ENCODE measurements at regions not wholly inside any gene's neighbourhood (a gene's known extent, or its start where the extent isn't known, plus 50 kb on each side); places are given as distances from the start of the nearest gene placed in this dataset.
"Not testable (repeated sequence)": the region's sequence is repeated elsewhere in the genome, so short reads cannot be mapped to it uniquely, and the experiment has no call there.

DNA sequence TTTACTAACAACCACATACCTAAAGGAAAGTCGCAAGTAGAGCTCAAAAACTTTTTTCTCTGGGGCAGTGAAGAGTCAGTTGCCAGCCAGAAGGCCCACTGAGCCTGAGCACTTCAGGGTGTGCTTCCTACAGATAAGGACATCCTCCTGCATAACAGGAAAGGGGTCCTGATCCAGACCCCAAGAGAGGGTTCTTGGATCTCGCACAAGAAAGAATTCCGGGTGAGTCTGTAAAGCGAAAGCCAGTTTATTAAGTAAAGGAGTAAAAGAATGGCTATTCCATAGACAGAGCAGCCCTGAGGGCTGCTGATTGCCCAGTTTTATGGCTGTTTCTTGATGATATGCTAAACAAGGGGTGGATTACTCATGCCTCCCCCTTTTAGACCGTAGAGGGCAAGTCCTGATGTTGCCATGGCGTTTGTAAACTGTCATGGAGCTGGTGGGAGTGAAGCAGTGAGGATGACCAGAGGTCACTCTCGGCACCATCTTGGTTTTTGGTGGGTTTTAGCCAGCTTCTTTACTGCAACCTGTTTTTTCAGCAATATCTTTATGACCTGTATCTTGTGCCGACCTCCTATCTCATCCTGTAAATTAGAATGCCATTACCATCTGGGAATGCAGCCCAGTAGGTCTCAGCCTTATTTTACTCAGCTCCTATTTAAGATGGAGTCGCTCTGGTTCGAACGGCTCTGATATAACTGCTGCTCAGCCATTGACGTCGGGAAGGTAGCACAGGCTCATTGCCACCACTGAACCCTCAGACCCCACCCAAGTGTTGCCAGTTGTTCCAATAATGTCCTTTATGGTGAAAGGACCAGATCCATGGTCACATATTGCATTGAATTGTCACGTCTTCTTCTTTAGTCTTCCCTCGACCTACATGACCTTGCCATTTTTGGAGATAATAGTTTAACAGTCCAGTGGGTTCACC, 96.6 kb upstream of the ERRFI1 start:
- H3K9me3 ChIP-seq, result peaks cover 27% of the 10 kb centered on the region
- no peak for TF ChIP-seq Cebpa-rat (IDR thresholded peaks at IDR 0.05)
- H3K4me2 ChIP-seq, result no peak overlapping the region
- H4K20me1 ChIP-seq, result no peaks in the 10 kb centered on the region
- H3K4me3 ChIP-seq, result no peak overlapping the region
- H3K36me3 ChIP-seq, result no peaks in the 10 kb centered on the region
- H3K9ac ChIP-seq, result no peak overlapping the region
- peaks cover 12% of the 10 kb centered on the region for H3K4me1 ChIP-seq
- no peak overlapping the region for H3K27ac ChIP-seq
- H3K27me3 ChIP-seq, result no peaks in the 10 kb centered on the region

DNA sequence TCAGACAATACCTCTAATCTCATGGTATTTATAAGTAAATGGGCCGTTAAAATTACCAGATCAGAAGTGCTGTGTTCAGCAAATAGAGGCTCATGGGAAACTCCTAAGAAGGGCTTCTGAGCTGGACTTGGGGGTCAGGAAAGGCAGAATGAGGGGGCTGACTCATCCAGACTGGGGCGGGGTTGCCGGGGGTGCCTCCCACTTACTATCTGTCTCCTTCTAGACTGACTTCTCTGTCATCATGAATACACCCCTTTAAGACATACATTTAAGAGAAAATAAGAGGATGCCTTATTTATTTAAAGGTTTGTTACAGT, 96.0 kb upstream of the ERRFI1 start:
- no peaks in the 10 kb centered on the region for H4K20me1 ChIP-seq
- H3K9ac ChIP-seq, result no peak overlapping the region
- no peak overlapping the region for H3K4me3 ChIP-seq
- H3K27me3 ChIP-seq, result no peaks in the 10 kb centered on the region
- H3K9me3 ChIP-seq, result peaks cover 27% of the 10 kb centered on the region
- H3K27ac ChIP-seq, result no peak overlapping the region
- no peaks in the 10 kb centered on the region for H3K36me3 ChIP-seq
- TF ChIP-seq Cebpa-rat (IDR thresholded peaks at IDR 0.05), result no peak
- H3K4me2 ChIP-seq, result no peak overlapping the region
- peaks cover 18% of the 10 kb centered on the region for H3K4me1 ChIP-seq

DNA sequence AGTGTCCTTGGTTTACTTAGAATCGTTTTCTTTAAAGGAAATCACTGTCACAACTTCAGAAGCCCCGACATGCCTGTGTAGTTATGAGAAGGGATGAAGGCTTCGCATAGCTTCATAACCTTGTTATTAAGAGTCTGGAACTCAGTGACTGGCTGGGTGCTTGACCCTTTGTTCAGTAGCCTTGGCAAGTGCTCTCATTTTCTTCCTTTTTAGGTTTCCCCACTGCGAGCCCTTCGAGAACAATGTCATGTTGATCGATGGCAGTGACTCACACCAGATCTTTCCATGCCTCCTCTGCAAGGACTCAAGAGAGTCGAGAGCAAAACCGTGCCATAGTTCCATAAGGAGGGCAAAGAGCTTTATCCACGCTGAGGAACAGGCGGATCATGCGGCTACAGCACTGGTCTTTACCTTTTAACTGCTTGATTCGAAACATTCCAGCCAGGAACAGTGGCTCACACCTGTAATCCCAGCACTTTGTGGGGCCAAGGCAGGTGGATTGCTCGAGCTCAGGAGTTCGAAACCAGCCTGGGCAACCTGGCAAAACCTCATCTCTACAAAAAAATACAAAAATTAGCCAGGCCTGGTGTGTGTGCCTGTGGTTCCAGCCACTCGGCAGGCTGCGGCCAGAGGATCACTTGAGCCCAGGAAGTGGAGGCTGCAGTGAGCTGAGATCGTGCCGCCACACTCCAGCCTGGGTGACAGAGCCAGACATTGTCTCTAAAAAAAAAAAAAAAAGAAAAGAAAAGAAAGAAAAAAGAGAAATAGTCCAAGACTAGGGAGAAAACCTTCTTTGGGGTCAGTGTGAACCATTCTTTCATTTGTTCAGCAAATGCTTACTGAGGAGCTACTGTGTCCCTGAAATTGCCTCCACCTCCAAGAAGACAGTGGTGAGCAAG, 95.4 kb upstream of the ERRFI1 start:
- H3K4me1 ChIP-seq, result peaks cover 24% of the 10 kb centered on the region
- H4K20me1 ChIP-seq, result no peaks in the 10 kb centered on the region
- peaks cover 24% of the 10 kb centered on the region for H3K9me3 ChIP-seq
- H3K9ac ChIP-seq, result no peak overlapping the region
- TF ChIP-seq Cebpa-rat (IDR thresholded peaks at IDR 0.05), result no peak
- no peaks in the 10 kb centered on the region for H3K27me3 ChIP-seq
- no peak overlapping the region for H3K4me3 ChIP-seq
- H3K36me3 ChIP-seq, result no peaks in the 10 kb centered on the region
- H3K4me2 ChIP-seq, result no peak overlapping the region
- no peak overlapping the region for H3K27ac ChIP-seq

DNA sequence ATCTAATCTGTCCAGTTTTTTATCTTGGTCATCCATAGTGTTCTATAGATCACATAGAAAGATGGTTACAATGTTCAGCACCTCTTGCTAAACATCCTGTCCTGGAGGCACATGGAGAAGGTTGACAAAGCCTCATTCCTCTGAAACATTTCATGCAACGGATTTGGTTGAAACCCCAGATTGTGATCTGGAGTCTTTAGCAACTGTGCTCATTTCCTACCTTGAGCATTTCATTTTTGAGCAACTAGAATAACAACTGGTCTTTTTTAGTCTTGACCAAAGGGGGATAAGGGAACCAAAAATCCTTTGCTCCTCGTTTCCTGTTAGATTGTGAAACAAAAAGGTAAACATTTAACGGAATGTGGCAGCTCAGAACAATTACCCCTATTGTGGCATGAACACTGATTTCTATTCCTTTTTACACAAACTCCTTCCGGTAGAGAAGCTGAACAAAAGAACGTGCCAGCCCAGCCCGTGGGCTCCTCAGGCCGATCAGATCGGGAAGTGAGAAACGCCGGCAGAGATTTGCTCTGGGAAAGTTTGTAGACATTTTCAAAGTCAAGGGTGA, 94.7 kb upstream of the ERRFI1 start:
- TF ChIP-seq Cebpa-rat (IDR thresholded peaks at IDR 0.05), result no peak
- Histone ChIP-seq H3K36me3 (no peaks in the 10 kb centered on the region), H3K9me3 (peaks cover 18% of the 10 kb centered on the region), H3K27ac (no peak overlapping the region), H3K4me1 (peaks cover 29% of the 10 kb centered on the region), H4K20me1 (no peaks in the 10 kb centered on the region), H3K9ac (no peak overlapping the region), H3K4me2 (0 out of 2 replicates have a peak overlapping the region, but pooled peaks have one; percentile 6), H3K27me3 (no peaks in the 10 kb centered on the region), H3K4me3 (no peak overlapping the region)

DNA sequence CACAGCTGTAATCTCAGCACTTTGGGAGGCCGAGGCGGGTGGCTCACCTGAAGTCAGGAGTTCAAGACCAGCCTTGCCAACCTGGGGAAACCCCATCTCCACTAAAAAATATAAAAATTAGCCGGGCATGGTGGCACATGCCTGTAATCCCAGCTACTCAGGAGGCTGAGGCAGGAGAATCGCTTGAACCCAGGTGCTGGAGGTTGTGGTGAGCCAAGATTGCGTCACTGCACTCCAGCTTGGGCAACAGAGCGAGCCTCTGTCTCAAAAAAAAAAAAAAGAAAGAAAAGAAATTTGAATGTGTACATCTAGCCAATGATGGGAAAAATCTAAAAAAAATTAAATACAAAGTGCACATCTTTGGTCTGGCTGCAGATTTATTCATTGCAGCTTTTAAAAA, 92.6 kb upstream of the ERRFI1 start:
- H3K9me3 ChIP-seq, H4K20me1 ChIP-seq, H3K27ac ChIP-seq, H3K27me3 ChIP-seq, H3K4me3 ChIP-seq, H3K9ac ChIP-seq, H3K36me3 ChIP-seq: not testable (repeated sequence)
- Histone ChIP-seq H3K4me1 (peaks cover 29% of the 10 kb centered on the region), H3K4me2 (peak overlapping the region; percentile 70)
- TF ChIP-seq Cebpa-rat (IDR thresholded peaks at IDR 0.05), result peak; percentile 68

DNA sequence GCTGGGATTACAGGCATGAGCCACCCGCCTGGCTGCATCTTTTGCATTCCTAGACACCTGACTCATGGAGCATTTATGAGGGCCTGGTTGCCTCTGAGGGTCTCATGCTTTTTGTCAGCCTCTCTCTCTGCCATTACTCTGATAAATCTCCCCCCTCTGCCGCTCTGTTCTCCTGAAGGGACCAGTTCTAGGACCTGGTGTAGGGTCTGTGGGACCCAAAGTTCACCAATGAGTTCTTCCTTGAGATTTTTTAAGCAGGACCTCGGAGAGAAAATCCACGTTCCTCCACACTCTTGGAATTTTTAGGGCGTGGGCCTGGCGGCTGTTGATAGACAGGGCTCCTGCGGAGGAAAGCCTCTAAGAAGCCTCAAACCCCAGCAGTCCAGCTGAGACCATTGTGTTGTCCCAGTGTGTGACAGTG, 91.9 kb upstream of the ERRFI1 start:
- Histone ChIP-seq H4K20me1 (no peaks in the 10 kb centered on the region), H3K27ac (no peak overlapping the region), H3K4me2 (peak overlapping the region; percentile 70), H3K4me1 (peaks cover 29% of the 10 kb centered on the region), H3K27me3 (no peaks in the 10 kb centered on the region), H3K9me3 (no peaks in the 10 kb centered on the region), H3K36me3 (no peaks in the 10 kb centered on the region), H3K9ac (no peak overlapping the region), H3K4me3 (no peak overlapping the region)
- TF ChIP-seq Cebpa-rat (IDR thresholded peaks at IDR 0.05), result no peak

DNA sequence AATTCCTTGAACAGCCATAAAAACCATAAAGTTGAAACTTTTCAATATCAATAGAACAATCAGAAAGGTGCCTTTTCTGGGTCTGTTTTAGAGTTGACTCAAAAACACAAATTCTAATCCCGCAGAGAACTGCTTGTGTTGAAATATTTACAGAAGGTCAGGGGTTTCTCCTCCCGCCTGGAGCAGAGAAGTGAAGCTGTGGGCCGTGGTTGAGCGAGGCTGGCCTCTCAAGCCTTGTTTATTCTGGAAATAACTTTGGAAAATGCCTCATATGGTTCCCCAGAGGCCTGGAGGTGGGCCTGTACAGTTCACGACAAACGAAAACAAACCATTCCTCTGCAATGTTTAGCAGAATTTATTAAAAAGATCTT, 90.8 kb upstream of the ERRFI1 start:
- no peaks in the 10 kb centered on the region for H3K9me3 ChIP-seq
- H3K27me3 ChIP-seq, result no peaks in the 10 kb centered on the region
- peak overlapping the region; percentile 70 for H3K4me2 ChIP-seq
- no peak for TF ChIP-seq Cebpa-rat (IDR thresholded peaks at IDR 0.05)
- no peak overlapping the region; the same call in 1 of the 2 replicates for H3K4me3 ChIP-seq
- peak overlapping the region; percentile 22; the same call in 1 of the 2 replicates for H3K27ac ChIP-seq
- peaks cover 29% of the 10 kb centered on the region for H3K4me1 ChIP-seq
- H3K9ac ChIP-seq, result no peak overlapping the region
- no peaks in the 10 kb centered on the region for H4K20me1 ChIP-seq
- H3K36me3 ChIP-seq, result no peaks in the 10 kb centered on the region

DNA sequence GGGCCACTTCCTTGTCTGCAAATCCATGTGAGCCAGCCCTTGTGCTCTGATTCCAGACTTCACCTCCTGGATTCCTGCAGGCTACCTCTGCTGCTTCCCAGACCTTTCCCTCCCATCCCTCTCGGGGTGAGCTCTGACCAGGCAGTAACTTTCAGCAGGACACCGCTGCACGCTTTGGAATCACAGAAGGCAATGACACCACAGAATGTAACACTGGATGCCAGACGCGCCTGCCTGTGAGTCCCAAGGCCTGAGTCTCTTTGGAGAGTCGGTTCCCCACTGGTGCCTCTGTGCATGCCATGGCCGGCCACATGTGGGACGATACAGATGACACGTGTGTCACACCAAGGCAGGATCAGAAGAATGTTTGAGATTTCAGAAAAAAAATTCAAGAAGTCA, 89.7 kb upstream of the ERRFI1 start:
- Histone ChIP-seq H3K36me3 (no peaks in the 10 kb centered on the region), H3K9me3 (no peaks in the 10 kb centered on the region), H3K27me3 (no peaks in the 10 kb centered on the region), H3K9ac (no peak overlapping the region), H3K4me1 (peaks cover 29% of the 10 kb centered on the region), H3K27ac (no peak overlapping the region), H3K4me2 (no peak overlapping the region), H4K20me1 (no peaks in the 10 kb centered on the region), H3K4me3 (no peak overlapping the region)
- TF ChIP-seq Cebpa-rat (IDR thresholded peaks at IDR 0.05), result no peak

DNA sequence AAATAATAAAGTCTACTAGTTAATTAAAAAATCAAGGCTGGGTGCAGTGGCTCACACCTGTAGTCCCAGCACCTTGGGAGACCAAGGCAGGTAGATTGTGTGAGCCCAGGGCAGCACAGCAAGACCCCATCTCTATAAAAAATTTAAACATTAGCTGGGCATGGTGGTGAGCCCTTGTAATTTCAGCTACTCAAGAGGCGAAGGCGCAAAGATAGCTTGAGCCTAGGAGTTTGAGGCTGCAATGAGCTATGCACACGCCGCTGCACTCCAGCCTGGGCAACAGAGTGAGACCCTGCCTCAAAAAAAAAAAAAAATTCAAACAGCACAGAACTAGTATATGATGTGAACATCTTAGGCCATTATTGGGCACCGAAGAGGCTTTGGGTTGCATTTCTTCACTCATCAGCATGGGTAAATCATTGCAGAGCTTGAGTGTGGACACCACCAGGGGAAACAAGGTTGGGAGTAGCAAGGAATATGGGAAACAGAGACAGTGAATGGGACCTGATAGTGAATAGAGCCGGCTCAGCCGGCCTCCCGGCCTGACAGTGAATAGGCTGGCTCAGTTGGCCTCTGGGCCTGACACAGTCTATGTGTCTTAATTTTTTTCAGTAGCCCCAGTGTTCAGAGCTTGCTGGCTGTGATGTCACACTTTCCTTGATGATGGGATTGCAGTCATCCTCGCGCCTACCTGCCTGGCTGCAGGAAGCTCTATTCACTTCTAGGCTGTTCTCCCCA, 89.1 kb upstream of the ERRFI1 start:
- H3K27me3 ChIP-seq, result no peaks in the 10 kb centered on the region
- H3K4me2 ChIP-seq, result no peak overlapping the region
- no peak overlapping the region for H3K27ac ChIP-seq
- no peak for TF ChIP-seq Cebpa-rat (IDR thresholded peaks at IDR 0.05)
- no peaks in the 10 kb centered on the region for H3K36me3 ChIP-seq
- H3K9me3 ChIP-seq, result peaks cover 4% of the 10 kb centered on the region; the same call in 1 of the 2 replicates
- peaks cover 29% of the 10 kb centered on the region for H3K4me1 ChIP-seq
- no peak overlapping the region for H3K9ac ChIP-seq
- no peak overlapping the region for H3K4me3 ChIP-seq
- no peaks in the 10 kb centered on the region for H4K20me1 ChIP-seq

Measured in BLaER1 (cell line).